SK-N-MC (cell line): ENCODE measurements at regions not wholly inside any gene's neighbourhood (a gene's known extent, or its start where the extent isn't known, plus 50 kb on each side); places are given as distances from the start of the nearest gene placed in this dataset.

Experiments used
- EZH2 ChIP-seq: fragments of 200-600 bp; sonication (generic); IDR thresholded peaks from one replicate; pipeline ENCODE4 v1.6.1; 2017; ENCODE audit warnings: antibody characterized with exemption
- POLR2AphosphoS5 ChIP-seq: IDR thresholded peaks from 2 replicates; pipeline ENCODE4 v1.6.1; 2012; ENCODE audit warnings: mild to moderate bottlenecking, low read depth, low read length, borderline replicate concordance

DNA sequence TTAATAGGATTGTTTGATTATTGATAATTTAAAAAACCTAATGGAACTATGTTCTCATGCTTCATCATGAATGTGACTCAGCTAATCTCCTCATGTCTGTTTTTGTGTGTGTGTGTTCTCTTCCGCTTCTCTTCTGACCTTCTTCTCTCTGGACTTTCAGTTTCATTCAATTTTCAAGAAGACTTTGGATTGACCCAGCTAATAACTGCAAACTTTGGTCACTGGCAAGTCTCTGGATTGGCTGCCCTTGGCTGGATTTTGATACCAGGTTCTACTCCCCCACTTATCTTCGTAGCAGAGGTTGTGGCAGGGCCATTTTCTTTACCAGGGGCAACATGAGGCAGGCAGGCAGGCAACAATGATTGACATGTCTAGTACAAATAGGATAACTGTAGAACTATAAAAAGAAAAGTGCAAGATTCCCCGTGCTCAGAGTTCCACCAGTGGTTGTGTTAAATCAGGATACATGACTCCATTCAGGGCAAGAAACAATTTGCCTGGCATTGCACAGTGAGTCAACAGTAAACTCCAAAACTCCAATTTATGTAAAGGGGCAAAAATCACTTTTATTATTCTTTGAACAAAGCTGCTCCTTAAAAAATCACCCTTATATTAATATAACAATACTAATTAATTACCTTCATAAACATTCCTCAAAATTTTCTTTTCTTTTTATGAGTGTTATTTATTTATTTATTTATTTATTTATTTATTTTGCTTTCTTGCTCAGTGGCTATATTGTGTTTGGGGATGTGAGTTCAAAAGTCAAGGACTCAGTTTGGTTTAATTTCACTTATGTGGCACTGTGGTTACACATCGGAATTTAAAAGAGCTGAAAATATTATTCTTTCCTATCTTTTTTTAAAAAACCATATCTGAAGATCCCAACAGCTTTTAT lies 167.6 kb downstream of the RND3 start:
- no peak for TF ChIP-seq POLR2AphosphoS5
- no peak for TF ChIP-seq EZH2
